ENCODE measurements at regions not wholly inside any gene's neighbourhood (a gene's known extent, or its start where the extent isn't known, plus 50 kb on each side); places are given as distances from the start of the nearest gene placed in this dataset.

- intact Hi-C loops (cut with DNase I) = no loop called here
Observed at GRCh38 chr16:50470687-50471086, 77.5 kb upstream of the NKD1 start.

GRCh38 chr16:50469744-50470321, 78.4 kb upstream of the NKD1 start:
- intact Hi-C loops (cut with DNase I) = no loop called here
- Histone ChIP-seq H3K27me3 (peaks cover 5 to 55% (median 30%) of the 10 kb centered on the region in 9 donors), H3K36me3 (no peaks in the 10 kb centered on the region), H3K4me1 (peaks cover 0 to 18% (median 0%) of the 10 kb centered on the region in 12 donors), H3K4me3 (no peak overlapping the region), H3K27ac (no peak overlapping the region), H3K9me3 (peaks cover 0 to 13% (median 0%) of the 10 kb centered on the region in 12 donors)
- DNase-seq (peak in 4 of 5 donors; percentile 29 to 42 (median 38)), ATAC-seq (peak; percentile 64 to 91 (median 90))
- WGBS, 4 donors = 24 to 31% (median 27%) methylated on average over 17 to 18 of the region's 18 CpGs
- TF ChIP-seq POLR2A (IDR thresholded peaks at IDR 0.05) (no peak), CTCF (IDR thresholded peaks at IDR 0.05) (no peak)

More at GRCh38 chr16:50470687-50471086, 77.5 kb upstream of the NKD1 start:
- no peak for DNase-seq
- Histone ChIP-seq H3K27me3 (peaks cover 5 to 47% (median 30%) of the 10 kb centered on the region in 9 donors), H3K9me3 (peaks cover 0 to 13% (median 0%) of the 10 kb centered on the region in 12 donors), H3K4me1 (peaks cover 0 to 18% (median 0%) of the 10 kb centered on the region in 12 donors), H3K27ac (no peak overlapping the region), H3K4me3 (no peak overlapping the region), H3K36me3 (no peaks in the 10 kb centered on the region)
- no peak for TF ChIP-seq CTCF (IDR thresholded peaks at IDR 0.05)
- TF ChIP-seq POLR2A (IDR thresholded peaks at IDR 0.05) = no peak
- WGBS, 4 donors = 44 to 55% (median 47%) methylated on average over 3 of the region's 3 CpGs
- no peak for ATAC-seq

GRCh38 chr16:50469121-50469743, 79.0 kb upstream of the NKD1 start:
- ATAC-seq = no peak
- Histone ChIP-seq H3K27ac (no peak overlapping the region), H3K4me3 (no peak overlapping the region), H3K27me3 (peaks cover 5 to 61% (median 30%) of the 10 kb centered on the region in 9 donors), H3K9me3 (peaks cover 0 to 13% (median 0%) of the 10 kb centered on the region in 12 donors), H3K36me3 (no peaks in the 10 kb centered on the region), H3K4me1 (peaks cover 0 to 18% (median 0%) of the 10 kb centered on the region in 12 donors)
- DNase-seq = no peak
- TF ChIP-seq CTCF (IDR thresholded peaks at IDR 0.05) = no peak
- TF ChIP-seq POLR2A (IDR thresholded peaks at IDR 0.05) = no peak
- intact Hi-C loops (cut with DNase I) = no loop called here
- WGBS, 4 donors = 44 to 91% (median 59%) methylated on average over 2 of the region's 2 CpGs

GRCh38 chr16:50468749-50469078, 79.5 kb upstream of the NKD1 start:
- 66 to 82% (median 71%) methylated on average over 7 of the region's 7 CpGs for WGBS, 4 donors
- Histone ChIP-seq H3K4me3 (no peak overlapping the region), H3K4me1 (peaks cover 0 to 18% (median 0%) of the 10 kb centered on the region in 12 donors), H3K27ac (no peak overlapping the region), H3K9me3 (peaks cover 0 to 13% (median 0%) of the 10 kb centered on the region in 12 donors), H3K36me3 (no peaks in the 10 kb centered on the region), H3K27me3 (peaks cover 5 to 66% (median 30%) of the 10 kb centered on the region in 9 donors)
- no peak for DNase-seq
- intact Hi-C loops (cut with DNase I) = no loop called here
- TF ChIP-seq CTCF (IDR thresholded peaks at IDR 0.05) (no peak), POLR2A (IDR thresholded peaks at IDR 0.05) (no peak)
- ATAC-seq = no peak

Data from heart left ventricle (tissue), 16 donors.